Activated CD4-positive, alpha-beta T cell treated with anti-CD3 and anti-CD28 coated beads, Interleukin-2, amount 10 ng/mL, durations not matched to agents 24 days and 14 days (primary cell): ENCODE measurements at regions not wholly inside any gene's neighbourhood (a gene's known extent, or its start where the extent isn't known, plus 50 kb on each side); places are given as distances from the start of the nearest gene placed in this dataset.
"Not testable (repeated sequence)": the region's sequence is repeated elsewhere in the genome, so short reads cannot be mapped to it uniquely, and the experiment has no call there.

Experiments
- DNase-seq: peaks from one replicate; pipeline ENCODE4 v3.0.0; 2022
- H3K27ac Mint-ChIP-seq: one replicate; pipeline ENCODE4 v1.8.0; 2022; ENCODE audit warnings: mild to moderate bottlenecking, mixed read lengths
- H3K27me3 Mint-ChIP-seq: one replicate; pipeline ENCODE4 v1.8.0; 2022; ENCODE audit warnings: mixed read lengths
- H3K36me3 Mint-ChIP-seq: one replicate; pipeline ENCODE4 v1.8.0; 2022; ENCODE audit warnings: low read depth, mild to moderate bottlenecking, mixed read lengths
- H3K4me1 Mint-ChIP-seq: one replicate; pipeline ENCODE4 v1.8.0; 2021; ENCODE audit warnings: mixed read lengths
- H3K4me3 Mint-ChIP-seq: one replicate; pipeline ENCODE4 v1.8.0; 2022; ENCODE audit warnings: mild to moderate bottlenecking, moderate library complexity, mixed read lengths
- H3K9me3 Mint-ChIP-seq: one replicate; pipeline ENCODE4 v1.8.0; 2021; ENCODE audit warnings: mixed read lengths
- intact Hi-C: fragments of 100-400 bp; cut with micrococcal nuclease; formaldehyde crosslinking; loops from one replicate; pipeline ENCODE4 v1.15.1; 2023

DNA sequence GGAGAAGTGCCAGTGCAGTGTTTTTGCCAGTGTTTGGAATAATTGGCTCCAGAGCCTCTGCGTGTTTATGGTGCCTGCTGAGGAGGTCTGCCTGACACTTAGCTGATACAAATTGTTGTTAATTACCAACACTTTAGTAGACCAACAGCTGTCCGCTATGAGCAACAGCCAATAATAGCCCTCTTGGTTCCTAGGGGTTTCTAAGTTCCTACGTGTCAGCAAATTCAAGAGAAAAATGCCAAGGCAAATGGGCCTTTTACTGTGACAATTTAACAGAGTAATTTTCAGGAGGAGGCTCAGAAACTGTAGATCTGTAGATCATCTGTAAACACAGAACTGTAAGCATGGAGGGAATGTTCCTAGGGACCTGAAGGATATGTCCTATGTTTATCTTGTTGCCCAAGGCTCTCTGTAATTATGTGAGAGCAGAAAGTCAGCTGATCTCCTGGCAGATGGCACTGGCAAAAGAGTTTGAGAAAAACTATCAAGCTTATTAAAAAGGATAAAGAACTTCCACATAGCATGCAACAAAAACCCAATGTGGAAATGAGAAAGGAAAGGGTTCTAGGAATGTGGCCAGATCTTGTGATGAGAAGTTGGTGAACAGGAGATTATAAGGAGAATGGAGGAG lies 157.7 kb downstream of the GJA1 start:
- intact Hi-C loops, result no loop called here
- no peaks in the 10 kb centered on the region for H3K4me1 Mint-ChIP-seq
- no peaks in the 10 kb centered on the region for H3K36me3 Mint-ChIP-seq
- H3K9me3 Mint-ChIP-seq, result no peaks in the 10 kb centered on the region
- DNase-seq, result no peak
- H3K27ac Mint-ChIP-seq, result no peak overlapping the region
- H3K27me3 Mint-ChIP-seq, result no peaks in the 10 kb centered on the region
- no peak overlapping the region for H3K4me3 Mint-ChIP-seq

DNA sequence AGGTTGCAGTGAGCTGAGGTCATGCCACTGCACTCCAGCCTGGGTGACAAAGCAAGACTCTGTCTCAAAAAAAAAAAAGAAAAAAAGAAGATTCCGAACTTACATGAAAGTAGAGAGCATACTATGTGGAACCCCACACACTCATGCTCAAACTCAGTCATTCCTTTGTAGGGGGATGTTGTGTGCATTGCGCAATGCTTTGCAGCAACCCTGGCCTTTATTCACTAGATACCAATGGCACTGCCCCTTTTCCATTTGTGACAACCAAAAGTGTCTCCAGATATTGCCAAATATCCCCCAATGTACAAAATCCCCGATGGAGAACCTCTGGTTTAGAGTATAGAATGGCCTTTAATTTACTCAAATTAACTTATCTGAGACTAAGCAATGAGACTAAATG lies 158.6 kb downstream of the GJA1 start:
- DNase-seq, result no peak
- H3K36me3 Mint-ChIP-seq, result no peaks in the 10 kb centered on the region
- H3K27me3 Mint-ChIP-seq, result no peaks in the 10 kb centered on the region
- intact Hi-C loops, result no loop called here
- H3K9me3 Mint-ChIP-seq, result no peaks in the 10 kb centered on the region
- H3K4me3 Mint-ChIP-seq, result no peak overlapping the region
- no peaks in the 10 kb centered on the region for H3K4me1 Mint-ChIP-seq
- H3K27ac Mint-ChIP-seq, result no peak overlapping the region

DNA sequence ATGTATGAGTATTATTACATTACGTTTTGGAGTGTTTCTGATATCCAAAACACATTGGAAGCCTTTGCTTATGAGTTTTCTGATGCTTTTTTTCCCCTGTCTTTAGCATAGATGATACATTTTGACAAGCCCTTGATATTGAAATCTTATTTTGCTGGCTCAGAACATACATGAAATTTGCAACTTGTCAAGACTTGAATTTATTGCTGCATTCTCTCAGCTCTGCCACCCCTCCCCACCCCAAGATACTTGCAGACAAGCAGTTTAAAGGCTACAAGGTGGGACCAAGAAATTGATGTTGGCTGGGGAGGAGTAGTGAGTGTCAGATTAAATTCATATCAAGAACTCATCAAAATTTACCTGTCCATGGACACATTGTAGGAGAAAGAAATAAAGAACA lies 160.2 kb downstream of the GJA1 start:
- intact Hi-C loops, result no loop called here
- Mint-ChIP-seq H3K27me3 (no peaks in the 10 kb centered on the region), H3K9me3 (no peaks in the 10 kb centered on the region), H3K27ac (no peak overlapping the region), H3K4me3 (no peak overlapping the region), H3K36me3 (no peaks in the 10 kb centered on the region), H3K4me1 (no peaks in the 10 kb centered on the region)
- DNase-seq, result no peak

DNA sequence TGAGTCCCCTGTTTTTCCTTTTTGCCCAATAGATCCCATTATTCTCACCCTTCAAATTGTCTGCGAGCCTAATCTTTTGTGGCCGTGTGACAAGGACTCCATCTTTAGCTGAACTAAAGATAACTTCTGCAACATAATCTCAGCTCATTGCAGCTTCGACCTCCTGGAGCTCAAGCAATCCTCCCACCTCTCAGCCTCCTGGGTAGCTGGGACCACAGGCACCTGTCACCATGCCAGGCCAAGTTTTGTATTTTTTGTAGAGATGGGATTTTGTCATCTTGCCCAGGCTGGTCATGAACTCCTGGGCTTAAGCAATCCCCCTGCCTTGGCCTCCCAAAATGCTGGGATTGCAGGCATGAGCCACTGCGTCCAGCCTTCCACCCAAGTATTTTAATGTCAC lies 161.0 kb downstream of the GJA1 start:
- no peaks in the 10 kb centered on the region for H3K27me3 Mint-ChIP-seq
- no peak overlapping the region for H3K27ac Mint-ChIP-seq
- H3K36me3 Mint-ChIP-seq, result no peaks in the 10 kb centered on the region
- H3K9me3 Mint-ChIP-seq, result no peaks in the 10 kb centered on the region
- DNase-seq, result no peak
- intact Hi-C loops, result no loop called here
- H3K4me1 Mint-ChIP-seq, result no peaks in the 10 kb centered on the region
- no peak overlapping the region for H3K4me3 Mint-ChIP-seq

DNA sequence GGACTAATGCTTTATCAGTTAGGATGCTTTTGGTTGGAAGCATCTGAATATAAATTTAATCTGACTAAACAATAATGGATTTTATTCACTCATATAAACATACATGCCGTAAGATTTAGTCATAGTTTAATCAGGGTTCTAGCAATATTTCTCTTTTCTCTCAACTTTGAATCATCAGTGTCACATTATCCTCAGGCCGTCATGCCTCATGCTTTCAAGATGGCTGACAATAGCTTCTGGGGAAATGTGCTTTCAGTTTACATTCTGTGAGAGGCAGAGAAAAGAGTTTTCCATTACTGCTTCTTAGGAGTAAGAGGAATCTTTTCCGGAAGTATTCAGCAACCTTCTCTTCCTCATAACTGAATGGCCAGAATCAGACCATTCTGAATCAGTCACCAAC lies 162.2 kb downstream of the GJA1 start:
- H3K4me3 Mint-ChIP-seq, result no peak overlapping the region
- no peaks in the 10 kb centered on the region for H3K9me3 Mint-ChIP-seq
- no peaks in the 10 kb centered on the region for H3K36me3 Mint-ChIP-seq
- H3K4me1 Mint-ChIP-seq, result no peaks in the 10 kb centered on the region
- no peak for DNase-seq
- no peak overlapping the region for H3K27ac Mint-ChIP-seq
- intact Hi-C loops, result no loop called here
- no peaks in the 10 kb centered on the region for H3K27me3 Mint-ChIP-seq

DNA sequence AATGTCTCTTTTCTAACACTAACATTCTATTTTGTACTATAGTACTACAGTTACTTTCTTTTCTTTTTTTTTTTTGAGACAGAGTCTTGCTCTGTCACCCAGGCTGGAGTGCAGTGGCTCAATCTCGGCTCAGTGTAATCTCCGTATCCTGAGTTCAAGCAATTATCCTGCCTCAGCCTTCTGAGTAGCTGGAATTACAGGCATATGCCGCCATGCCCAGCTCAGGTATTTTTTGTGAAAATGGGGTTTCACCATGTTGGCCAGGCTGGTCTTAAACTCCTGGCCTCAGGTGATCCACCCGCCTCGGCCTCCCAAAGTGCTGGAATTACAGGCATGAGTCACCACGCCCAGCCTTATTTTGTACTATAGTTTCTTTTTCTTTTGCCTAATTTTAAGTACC lies 163.9 kb downstream of the GJA1 start:
- DNase-seq, H3K9me3 Mint-ChIP-seq, H3K4me1 Mint-ChIP-seq, H3K27me3 Mint-ChIP-seq, H3K36me3 Mint-ChIP-seq, intact Hi-C loops, H3K27ac Mint-ChIP-seq, H3K4me3 Mint-ChIP-seq: not testable (repeated sequence)

DNA sequence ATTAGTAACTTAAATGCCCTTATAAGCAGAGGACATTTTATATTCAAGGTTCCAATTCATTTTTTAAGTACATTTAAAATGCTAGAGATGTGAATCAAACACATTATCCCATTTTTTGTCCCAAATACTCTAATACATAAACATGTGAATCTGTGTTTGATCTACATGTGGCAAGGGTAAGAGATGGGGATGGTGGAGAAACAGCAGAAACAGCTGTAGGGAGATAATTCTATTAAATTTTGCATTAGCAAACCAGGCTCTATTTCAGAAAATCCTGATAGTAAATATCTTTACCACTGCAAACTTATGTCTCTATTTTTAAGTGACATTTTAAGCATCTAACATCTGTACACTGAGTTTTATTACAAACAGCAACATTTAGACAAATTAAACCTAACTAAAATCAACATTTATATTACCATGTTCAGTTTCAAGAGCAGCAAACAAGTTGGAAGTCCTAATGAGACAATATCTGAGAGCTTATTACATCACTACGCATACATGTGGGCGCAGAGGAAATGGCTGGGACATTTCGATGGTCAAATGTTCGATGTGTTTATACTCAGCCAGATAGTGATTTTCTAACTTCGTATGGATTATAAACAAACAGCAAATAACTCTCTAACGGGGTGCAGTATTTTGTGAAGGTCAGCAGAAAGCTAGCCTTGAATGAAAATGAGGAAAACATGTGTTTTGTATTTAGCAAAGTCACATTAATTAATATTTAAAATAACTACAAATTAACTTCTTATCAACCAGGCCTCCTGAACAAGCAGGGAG lies 165.1 kb downstream of the GJA1 start:
- Mint-ChIP-seq H3K9me3 (no peaks in the 10 kb centered on the region), H3K27me3 (no peaks in the 10 kb centered on the region), H3K4me3 (no peak overlapping the region), H3K36me3 (no peaks in the 10 kb centered on the region), H3K4me1 (no peaks in the 10 kb centered on the region), H3K27ac (no peak overlapping the region)
- no peak for DNase-seq
- intact Hi-C loops, result no loop called here

DNA sequence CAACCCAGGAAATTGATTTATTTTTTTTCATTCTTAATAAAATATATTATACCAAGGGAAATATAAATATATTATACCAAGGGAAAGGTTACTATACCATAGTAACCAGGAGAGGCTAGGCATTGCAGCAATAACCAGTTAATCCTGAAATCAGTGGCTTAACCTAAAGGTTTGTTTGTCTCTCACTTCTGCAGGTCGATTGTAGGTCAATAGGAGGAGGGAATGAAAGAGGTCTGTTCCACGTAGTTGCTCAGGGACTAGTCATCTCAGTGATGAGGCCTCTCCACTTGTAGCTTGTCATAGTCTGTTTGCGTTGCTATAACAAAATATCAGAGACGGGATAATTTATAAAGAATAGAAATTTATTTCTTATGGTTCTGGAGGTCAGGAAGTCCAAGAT lies 168.0 kb downstream of the GJA1 start:
- Mint-ChIP-seq H3K4me1 (no peaks in the 10 kb centered on the region), H3K27ac (no peak overlapping the region), H3K4me3 (no peak overlapping the region), H3K9me3 (no peaks in the 10 kb centered on the region), H3K36me3 (no peaks in the 10 kb centered on the region), H3K27me3 (no peaks in the 10 kb centered on the region)
- intact Hi-C loops, result no loop called here
- no peak for DNase-seq

DNA sequence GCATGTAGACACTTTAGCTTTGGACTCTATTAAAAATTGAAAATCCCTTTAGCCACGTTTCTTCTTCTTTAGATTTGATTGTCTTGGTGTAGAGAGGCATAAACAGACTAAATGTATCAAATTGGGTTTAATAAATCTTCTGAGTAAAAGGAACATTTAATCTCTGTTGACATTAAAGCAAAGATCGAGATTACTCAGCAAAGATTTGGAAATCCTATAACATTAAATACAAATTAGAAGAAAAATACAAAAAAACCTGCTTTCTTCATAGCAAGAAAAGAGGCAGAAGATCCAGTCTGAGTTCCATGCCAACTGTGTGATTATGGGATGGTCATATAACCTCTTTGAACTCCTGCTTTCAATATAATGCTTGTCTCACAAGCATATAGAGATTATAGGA lies 172.3 kb downstream of the GJA1 start:
- H3K27me3 Mint-ChIP-seq, result peaks cover 2% of the 10 kb centered on the region
- H3K4me1 Mint-ChIP-seq, result no peaks in the 10 kb centered on the region
- intact Hi-C loops, result no loop called here
- no peaks in the 10 kb centered on the region for H3K36me3 Mint-ChIP-seq
- H3K9me3 Mint-ChIP-seq, result no peaks in the 10 kb centered on the region
- no peak for DNase-seq
- H3K27ac Mint-ChIP-seq, result no peak overlapping the region
- H3K4me3 Mint-ChIP-seq, result no peak overlapping the region

DNA sequence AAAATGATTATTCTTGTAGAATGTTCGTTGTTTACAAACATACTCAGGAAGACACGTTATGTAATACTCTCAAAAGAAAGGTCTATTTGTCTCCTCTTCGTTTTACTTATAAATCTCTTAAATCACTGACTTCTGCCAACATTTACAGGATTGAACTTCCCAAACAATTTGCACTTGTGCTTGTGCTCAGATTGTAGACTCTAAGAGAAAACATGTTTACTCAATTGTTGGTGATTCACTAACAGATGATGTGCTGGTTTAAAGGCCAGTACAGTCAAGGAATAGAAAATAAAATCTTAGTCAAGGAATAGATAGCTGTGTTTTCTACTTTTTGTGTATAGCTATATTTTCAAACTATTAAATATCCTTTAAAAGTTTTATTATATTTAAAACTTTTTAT lies 172.8 kb downstream of the GJA1 start:
- Mint-ChIP-seq H3K9me3 (no peaks in the 10 kb centered on the region), H3K4me3 (no peak overlapping the region), H3K4me1 (no peaks in the 10 kb centered on the region), H3K36me3 (no peaks in the 10 kb centered on the region), H3K27ac (no peak overlapping the region), H3K27me3 (peaks cover 2% of the 10 kb centered on the region)
- no peak for DNase-seq
- intact Hi-C loops, result no loop called here

DNA sequence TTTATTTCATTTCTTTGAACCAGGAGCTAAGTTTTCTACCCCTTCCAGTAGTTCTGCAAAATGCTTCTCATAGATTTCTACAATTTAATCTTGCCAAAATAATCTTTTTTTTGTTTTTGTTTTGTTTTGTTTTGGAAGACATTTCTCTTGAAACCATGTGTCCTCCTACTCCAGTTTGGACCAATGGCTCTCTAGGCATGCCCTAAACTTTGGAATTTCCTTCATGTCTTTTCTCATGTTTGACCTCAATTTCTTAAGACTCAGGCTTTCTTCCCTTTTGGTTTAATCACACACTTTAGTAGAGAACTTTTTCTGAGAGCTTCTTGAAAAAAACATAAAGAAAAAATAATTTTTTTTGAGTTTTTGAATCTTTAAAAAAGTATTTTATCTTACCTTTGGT lies 173.8 kb downstream of the GJA1 start:
- DNase-seq, result no peak
- Mint-ChIP-seq H3K27ac (no peak overlapping the region), H3K4me1 (no peaks in the 10 kb centered on the region), H3K27me3 (peaks cover 2% of the 10 kb centered on the region), H3K9me3 (no peaks in the 10 kb centered on the region), H3K4me3 (no peak overlapping the region), H3K36me3 (no peaks in the 10 kb centered on the region)
- intact Hi-C loops, result no loop called here

DNA sequence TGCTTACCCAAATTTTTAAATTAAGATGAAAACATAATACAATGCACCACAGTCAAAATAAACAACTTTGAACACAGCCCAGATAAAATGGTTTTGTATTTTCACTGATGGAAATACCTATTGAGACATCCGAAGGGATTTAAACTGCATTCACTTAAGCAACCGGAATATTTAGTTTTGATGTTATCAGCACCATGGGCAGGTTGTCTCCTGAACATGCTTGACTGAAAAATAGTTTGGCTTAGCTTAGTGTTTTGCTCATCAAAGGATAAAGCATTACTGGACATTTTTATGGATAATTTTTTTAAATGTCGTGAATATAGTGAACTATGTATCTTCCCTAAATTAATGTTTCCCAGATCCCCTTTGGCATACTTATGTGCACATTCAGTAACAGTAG lies 177.5 kb downstream of the GJA1 start:
- no peak overlapping the region for H3K4me3 Mint-ChIP-seq
- intact Hi-C loops, result no loop called here
- H3K36me3 Mint-ChIP-seq, result no peaks in the 10 kb centered on the region
- H3K27me3 Mint-ChIP-seq, result peaks cover 2% of the 10 kb centered on the region
- no peak overlapping the region for H3K27ac Mint-ChIP-seq
- no peak for DNase-seq
- no peaks in the 10 kb centered on the region for H3K9me3 Mint-ChIP-seq
- H3K4me1 Mint-ChIP-seq, result no peaks in the 10 kb centered on the region

DNA sequence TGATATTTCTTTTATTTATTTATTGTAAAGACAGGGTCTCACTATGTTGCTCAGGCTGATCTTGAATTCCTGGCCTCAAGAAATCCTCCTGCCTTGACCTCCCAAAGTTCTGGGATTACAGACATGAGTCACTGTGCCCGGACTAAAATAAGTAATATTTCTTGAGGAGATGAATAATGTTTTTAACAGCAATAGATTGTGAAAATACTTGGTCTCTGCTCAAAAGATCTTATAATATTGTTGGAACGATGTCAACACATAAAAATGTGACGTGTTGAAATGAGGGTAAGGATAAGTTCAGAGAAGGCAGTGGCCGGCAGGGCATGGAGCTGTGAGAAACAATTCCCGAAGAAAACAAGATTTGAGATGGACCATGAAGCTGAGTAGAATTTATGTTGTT lies 178.7 kb downstream of the GJA1 start:
- no peak overlapping the region for H3K27ac Mint-ChIP-seq
- H3K4me1 Mint-ChIP-seq, result no peaks in the 10 kb centered on the region
- no peaks in the 10 kb centered on the region for H3K9me3 Mint-ChIP-seq
- H3K4me3 Mint-ChIP-seq, result no peak overlapping the region
- no peaks in the 10 kb centered on the region for H3K36me3 Mint-ChIP-seq
- no peak for DNase-seq
- intact Hi-C loops, result no loop called here
- H3K27me3 Mint-ChIP-seq, result peaks cover 2% of the 10 kb centered on the region

DNA sequence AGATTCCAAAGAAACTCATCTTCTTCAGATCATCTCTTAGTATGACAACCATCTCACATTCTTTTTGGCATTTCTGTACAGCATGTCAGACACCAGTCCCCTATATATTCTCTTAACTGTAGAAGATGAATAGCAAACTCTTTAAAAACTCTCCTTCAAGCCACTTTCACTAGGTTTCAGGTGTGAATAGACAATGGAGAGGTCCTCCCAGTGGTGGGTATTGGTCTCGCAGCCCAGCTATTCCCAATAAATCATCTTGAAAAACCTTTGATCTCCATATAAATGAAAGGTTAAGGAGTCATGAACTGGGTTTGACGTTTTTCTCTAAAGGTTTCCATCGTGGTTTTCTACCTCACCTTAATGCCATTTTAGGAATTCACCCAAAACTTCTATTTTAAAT lies 180.0 kb downstream of the GJA1 start:
- DNase-seq, result no peak
- H3K36me3 Mint-ChIP-seq, result no peaks in the 10 kb centered on the region
- H3K9me3 Mint-ChIP-seq, result no peaks in the 10 kb centered on the region
- no peak overlapping the region for H3K27ac Mint-ChIP-seq
- intact Hi-C loops, result no loop called here
- H3K4me3 Mint-ChIP-seq, result no peak overlapping the region
- H3K4me1 Mint-ChIP-seq, result no peaks in the 10 kb centered on the region
- peaks cover 2% of the 10 kb centered on the region for H3K27me3 Mint-ChIP-seq

DNA sequence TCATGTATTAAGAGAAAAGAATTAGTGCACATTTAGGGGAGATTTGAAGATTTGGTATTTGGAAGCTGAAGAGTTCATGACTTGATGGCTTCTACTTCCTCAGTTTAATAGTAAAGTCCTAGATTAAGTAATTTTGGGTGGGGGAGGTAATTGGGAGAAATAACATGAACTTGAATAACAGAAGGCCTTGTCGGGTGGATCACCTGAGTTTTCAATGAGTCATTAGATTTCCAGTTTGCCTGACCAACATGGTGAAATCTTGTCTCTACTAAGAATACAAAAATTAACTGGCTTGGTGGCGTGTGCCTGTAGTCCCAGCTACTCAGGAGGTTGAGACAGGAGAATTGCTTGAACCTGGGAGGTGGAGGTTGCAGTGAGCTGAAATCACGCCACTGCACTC lies 181.0 kb downstream of the GJA1 start:
- Mint-ChIP-seq H3K27ac (no peak overlapping the region), H3K27me3 (peaks cover 2% of the 10 kb centered on the region), H3K4me3 (no peak overlapping the region), H3K36me3 (no peaks in the 10 kb centered on the region), H3K9me3 (no peaks in the 10 kb centered on the region), H3K4me1 (no peaks in the 10 kb centered on the region)
- no peak for DNase-seq
- intact Hi-C loops, result no loop called here
